H1 (cell line): ENCODE measurements at regions not wholly inside any gene's neighbourhood (a gene's known extent, or its start where the extent isn't known, plus 50 kb on each side); places are given as distances from the start of the nearest gene placed in this dataset.
A peak's percentile ranks its signal among the peaks of the same experiment; 100 is the strongest.

ENCODE experiments used
- CTCF ChIA-PET: fragments of 300-600 bp; sonication (Branson Sonifier 250); formaldehyde crosslinking; loops from one replicate; lab custom pipeline; 2021; ENCODE audit not compliant: partially characterized antibody; lab: Charles Lee
- POLR2A ChIA-PET: fragments of 300-600 bp; sonication (Branson Sonifier 250); formaldehyde crosslinking; loops from one replicate; lab custom pipeline; 2021; ENCODE audit warnings: inconsistent platforms; ENCODE audit not compliant: partially characterized antibody; lab: Charles Lee
- DNase-seq, 2 experiments: peaks; one replicate each; pipeline versions ENCODE4 v3.0.0 to v3.0.0-alpha.2; 2010 to 2022; ENCODE audit warnings: low spot score in 2 of 2, low read depth in 1 of 2, mixed read lengths in 1 of 2
- FAIRE-seq: peaks from 2 replicates; lab custom pipeline; 2011; peaks lifted over from hg19 to GRCh38; lab: Jason Lieb, UNC
- H2AFZ ChIP-seq: 2 replicates; pipeline ENCODE4 v1.8.1; 2012; ENCODE audit warnings: low read length, inconsistent platforms
- H2AK5ac ChIP-seq: 2 replicates; pipeline ENCODE4 v1.6.1; 2013; ENCODE audit warnings: low read depth, low read length
- H2BK120ac ChIP-seq: replicated peaks from 2 replicates; pipeline ENCODE3; 2013; ENCODE audit warnings: low read depth, low read length, inconsistent platforms
- H2BK12ac ChIP-seq: 2 replicates; pipeline ENCODE4 v1.6.1; 2013; ENCODE audit warnings: low read depth, low read length
- H2BK15ac ChIP-seq: 2 replicates; pipeline ENCODE4 v1.6.1; 2013; ENCODE audit warnings: low read length
- H2BK20ac ChIP-seq: 2 replicates; pipeline ENCODE4 v1.6.1; 2013; ENCODE audit warnings: low read length
- H2BK5ac ChIP-seq: 2 replicates; pipeline ENCODE4 v1.6.1; 2013; ENCODE audit warnings: low read depth, low read length
- H3K14ac ChIP-seq: 2 replicates; pipeline ENCODE4 v1.6.1; 2013; ENCODE audit warnings: inconsistent platforms; ENCODE audit not compliant: insufficient read length
- H3K18ac ChIP-seq: 2 replicates; pipeline ENCODE4 v1.6.1; 2013; ENCODE audit warnings: low read length; ENCODE audit errors: extremely low read depth
- H3K23ac ChIP-seq: 2 replicates; pipeline ENCODE4 v1.6.1; 2013; ENCODE audit warnings: inconsistent platforms; ENCODE audit not compliant: insufficient read length
- H3K23me2 ChIP-seq: 2 replicates; pipeline ENCODE4 v1.6.1; 2013; ENCODE audit warnings: low read depth, low read length
- H3K27ac ChIP-seq: 2 replicates; pipeline ENCODE4 v1.6.1; 2011; ENCODE audit warnings: low read depth, low read length, inconsistent platforms
- H3K27me3 ChIP-seq, 4 experiments: replicated peaks in 1 of 4; 1 replicate in 1 of 4; 2 replicates in 3 of 4; pipeline versions ENCODE4 v1.6.1 to v1.8.1; 2011 to 2013; ENCODE audit warnings: low read length in 3 of 4, mild to moderate bottlenecking in 3 of 4, inconsistent platforms in 2 of 4, mixed read lengths in 2 of 4, moderate library complexity in 1 of 4; ENCODE audit not compliant: control insufficient read depth in 3 of 4, insufficient read depth in 3 of 4; ENCODE audit errors: extremely low read depth in 1 of 4
- H3K36me3 ChIP-seq, 4 experiments: 2 replicates each; pipeline versions ENCODE4 v1.6.1 to v1.8.1; 2011 to 2013; ENCODE audit warnings: mild to moderate bottlenecking in 4 of 4, low read length in 3 of 4, moderate library complexity in 2 of 4, control low read depth in 1 of 4, inconsistent platforms in 1 of 4; ENCODE audit not compliant: insufficient read depth in 4 of 4, control insufficient read depth in 2 of 4
- H3K4ac ChIP-seq: replicated peaks from 2 replicates; pipeline ENCODE3; 2013; ENCODE audit warnings: low read length, low read depth, mixed read lengths, inconsistent platforms; ENCODE audit not compliant: insufficient read length
- H3K4me1 ChIP-seq, 4 experiments: replicated peaks in 1 of 4; 1 replicate in 1 of 4; 2 replicates in 3 of 4; pipeline versions ENCODE4 v1.6.1 to v1.8.1; 2011 to 2013; ENCODE audit warnings: low read length in 3 of 4, inconsistent platforms in 2 of 4, mixed read lengths in 1 of 4; ENCODE audit not compliant: insufficient read depth in 4 of 4, control insufficient read depth in 3 of 4
- H3K4me2 ChIP-seq, 2 experiments: 2 replicates each; pipeline versions ENCODE4 v1.6.1 to v1.8.1; 2011 to 2013; ENCODE audit warnings: low read depth in 2 of 2, low read length in 2 of 2, control low read depth in 1 of 2, inconsistent platforms in 1 of 2, mild to moderate bottlenecking in 1 of 2; ENCODE audit not compliant: insufficient read depth in 1 of 2
- H3K4me3 ChIP-seq, 4 experiments: fragments of 200-600, 300-600 bp in 1 of 4; sonication (generic), shearing (Covaris generic), sonication (Bioruptor Twin) in 1 of 4; 2 replicates each; pipeline versions ENCODE4 v1.5.1 to v1.8.1; 2011 to 2016; ENCODE audit warnings: low read length in 4 of 4, low read depth in 3 of 4, control low read depth in 2 of 4, inconsistent platforms in 2 of 4, mild to moderate bottlenecking in 2 of 4, mixed read lengths in 1 of 4, moderate library complexity in 1 of 4; ENCODE audit not compliant: insufficient read depth in 2 of 4; ENCODE audit errors: extremely low read depth in 1 of 4
- H3K56ac ChIP-seq: replicated peaks from 2 replicates; pipeline ENCODE3; 2013; ENCODE audit warnings: low read depth, mild to moderate bottlenecking, mixed read lengths, low read length, inconsistent platforms; ENCODE audit not compliant: insufficient read length
- H3K79me1 ChIP-seq: 2 replicates; pipeline ENCODE4 v1.6.1; 2013; ENCODE audit warnings: low read depth, low read length, control low read depth
- H3K79me2 ChIP-seq, 2 experiments: 2 replicates each; pipeline versions ENCODE4 v1.6.1 to v1.8.1; 2012 to 2013; ENCODE audit warnings: low read length in 2 of 2, mild to moderate bottlenecking in 2 of 2, inconsistent platforms in 1 of 2; ENCODE audit not compliant: insufficient read depth in 2 of 2, control insufficient read depth in 1 of 2
- H3K9ac ChIP-seq, 4 experiments: replicated peaks in 1 of 4; 1 replicate in 1 of 4; 2 replicates in 3 of 4; pipeline versions ENCODE4 v1.6.1 to v1.8.1; 2011 to 2013; ENCODE audit warnings: low read depth in 3 of 4, low read length in 3 of 4, control low read depth in 2 of 4, mild to moderate bottlenecking in 2 of 4, moderate library complexity in 2 of 4, inconsistent platforms in 1 of 4; ENCODE audit errors: extremely low read depth in 1 of 4
- H3K9me3 ChIP-seq, 2 experiments: 2 replicates each; pipeline versions ENCODE4 v1.6.1 to v1.8.1; 2012 to 2013; ENCODE audit warnings: mild to moderate bottlenecking in 2 of 2, moderate library complexity in 2 of 2, control low read depth in 1 of 2, inconsistent platforms in 1 of 2, low read depth in 1 of 2, low read length in 1 of 2, mixed read lengths in 1 of 2; ENCODE audit not compliant: insufficient read depth in 2 of 2
- H4K20me1 ChIP-seq, 2 experiments: replicated peaks in 1 of 2; 2 replicates each; pipeline versions ENCODE3 to v1.8.1; 2011 to 2013; ENCODE audit warnings: inconsistent platforms in 2 of 2, low read length in 2 of 2, mild to moderate bottlenecking in 1 of 2; ENCODE audit not compliant: insufficient read depth in 2 of 2, control insufficient read depth in 1 of 2
- H4K5ac ChIP-seq: 2 replicates; pipeline ENCODE4 v1.6.1; 2013; ENCODE audit warnings: low read length, low read depth, mixed read lengths, inconsistent platforms; ENCODE audit not compliant: insufficient read length
- H4K8ac ChIP-seq: 2 replicates; pipeline ENCODE4 v1.8.0; 2013; ENCODE audit warnings: mild to moderate bottlenecking, moderate library complexity, low read length, inconsistent platforms; ENCODE audit not compliant: insufficient read depth; ENCODE audit errors: extremely low read depth
- H4K91ac ChIP-seq: replicated peaks from 2 replicates; pipeline ENCODE3; 2013; ENCODE audit warnings: low read length, mixed read lengths, inconsistent platforms; ENCODE audit not compliant: insufficient read length
- BRCA1 ChIP-seq: IDR thresholded peaks from 2 replicates; pipeline ENCODE4 v1.6.1; 2012; ENCODE audit warnings: low read depth, low read length, improper control_type of control experiment
- CREB1 ChIP-seq: IDR thresholded peaks from 2 replicates; pipeline ENCODE4 v1.6.1; 2012; ENCODE audit warnings: inconsistent platforms
- CTBP2 ChIP-seq: IDR thresholded peaks from 2 replicates; pipeline ENCODE4 v1.7.0; 2011; ENCODE audit warnings: borderline replicate concordance, mild to moderate bottlenecking, moderate library complexity, mixed read lengths, low read length; ENCODE audit not compliant: insufficient read depth, insufficient read length
- EZH2 ChIP-seq: fragments of 200-600 bp; sonication (generic); IDR thresholded peaks from 2 replicates; pipeline ENCODE4 v1.7.1; 2012; ENCODE audit warnings: low read depth, mild to moderate bottlenecking, moderate library complexity, low read length, inconsistent platforms; ENCODE audit not compliant: severe bottlenecking
- GABPA ChIP-seq: IDR thresholded peaks from 2 replicates; pipeline ENCODE4 v1.6.1; 2011; ENCODE audit warnings: mild to moderate bottlenecking, low read length, moderate library complexity, borderline replicate concordance; ENCODE audit not compliant: insufficient read depth
- HDAC2 ChIP-seq, 2 experiments: fragments of 300-600 bp in 1 of 2; sonication (generic) in 1 of 2; IDR thresholded peaks; 2 replicates each; pipeline ENCODE4 v1.6.1; 2011 to 2012; ENCODE audit warnings: low read depth in 2 of 2, low read length in 2 of 2, mild to moderate bottlenecking in 2 of 2, moderate library complexity in 2 of 2, borderline replicate concordance in 1 of 2, inconsistent platforms in 1 of 2
- KDM5A ChIP-seq: fragments of 200-600 bp; IDR thresholded peaks from 2 replicates; pipeline ENCODE4 v1.7.1; 2012; ENCODE audit warnings: mild to moderate bottlenecking, low read length, inconsistent platforms, mixed read lengths
- WGBS, 2 experiments: shearing (Covaris generic) in 1 of 2; methylation state at CpG; one replicate each; pipeline versions ENCODE4 v1.1.6 to v1.1.7; 2013 to 2015; ENCODE audit warnings: low lambda C conversion rate in 2 of 2, mixed read lengths in 2 of 2, inconsistent platforms in 1 of 2, low coverage in 1 of 2, missing lambda C conversion rate in 1 of 2; ENCODE audit not compliant: insufficient replicate concordance in 2 of 2, insufficient coverage in 1 of 2, insufficient read length in 1 of 2; ENCODE audit errors: extremely low coverage in 1 of 2, missing lambda C conversion rate in 1 of 2; 5-methylcytosine and 5-hydroxymethylcytosine counted together

GRCh38 chr16:59729613-59730012, 995.5 kb upstream of the GOT2 start:
- H3K9ac ChIP-seq, result no peak overlapping the region
- no peaks in the 10 kb centered on the region; the same call in 1 of the 2 replicates for H3K23me2 ChIP-seq
- H2BK15ac ChIP-seq, result no peak overlapping the region
- H3K79me1 ChIP-seq, result no peaks in the 10 kb centered on the region
- no peak overlapping the region; the same call in 1 of the 2 replicates for H4K8ac ChIP-seq
- ChIA-PET CTCF (interaction anchor here (0.9 kb wide), 1 partner anchor 103 kb away, joined by 3 read pairs; no protein-coding TSS in a partner anchor), POLR2A (no interaction called here)
- no peak overlapping the region for H4K91ac ChIP-seq
- no peak overlapping the region for H2AFZ ChIP-seq
- H3K56ac ChIP-seq, result no peak overlapping the region
- no peaks in the 10 kb centered on the region for H3K36me3 ChIP-seq
- H2BK5ac ChIP-seq, result no peak overlapping the region
- no peak overlapping the region for H3K4me2 ChIP-seq
- no peak overlapping the region for H2BK20ac ChIP-seq
- H3K27me3 ChIP-seq, result no peaks in the 10 kb centered on the region
- H3K9me3 ChIP-seq, result no peaks in the 10 kb centered on the region
- H3K18ac ChIP-seq, result no peak overlapping the region
- no peak overlapping the region for H4K5ac ChIP-seq
- no peak overlapping the region for H3K23ac ChIP-seq
- H3K79me2 ChIP-seq, result no peaks in the 10 kb centered on the region
- no peak overlapping the region for H3K4ac ChIP-seq
- 82% methylated on average over 3 of the region's 3 CpGs; no CpG with 5 or more reads in 1 of the 2 experiments for WGBS, 2 experiments
- H3K4me3 ChIP-seq, result no peak overlapping the region
- FAIRE-seq, result no peak
- no peak for DNase-seq
- peak overlapping the region; percentile 12; the same call in 1 of the 2 replicates for H2BK12ac ChIP-seq
- no peak overlapping the region for H2BK120ac ChIP-seq
- no peaks in the 10 kb centered on the region for H3K4me1 ChIP-seq
- no peak overlapping the region for H3K27ac ChIP-seq
- H3K14ac ChIP-seq, result no peak overlapping the region
- H4K20me1 ChIP-seq, result no peaks in the 10 kb centered on the region
- no peak overlapping the region for H2AK5ac ChIP-seq
- no peak for TF ChIP-seq HDAC2 (IDR thresholded peaks at IDR 0.05; ENCODE audit: borderline replicate concordance in 1 of 2, low read depth in 2 of 2, low read length in 2 of 2)
- TF ChIP-seq CREB1, result no peak
- TF ChIP-seq EZH2, result no peak
- TF ChIP-seq BRCA1, result no peak
- no peak for TF ChIP-seq GABPA
- no peak for TF ChIP-seq KDM5A
- no peak for TF ChIP-seq CTBP2
